PC-3 (cell line): ENCODE measurements at regions not wholly inside any gene's neighbourhood (a gene's known extent, or its start where the extent isn't known, plus 50 kb on each side); places are given as distances from the start of the nearest gene placed in this dataset.
A peak's percentile ranks its signal among the peaks of the same experiment; 100 is the strongest.

Source experiments
- ATAC-seq: fragments of 200-7000 bp; cut with Tn5 transposase; 2 replicates; pipeline ENCODE4 v1.9.1; 2020; ENCODE audit warnings: mild to moderate bottlenecking, moderate library complexity
- BruUV-seq: library from RNA; stranded (reverse); fragments of 400-500 nt; replicated peaks from 2 replicates; lab custom pipeline; 2021; lab: Mats Ljungman, UMichigan
- CTCF ChIA-PET: fragments of 300-600 bp; sonication (Branson Sonifier 250); formaldehyde crosslinking; loops from one replicate; lab custom pipeline; 2022; ENCODE audit warnings: antibody characterized with exemption; lab: Charles Lee
- POLR2A ChIA-PET: fragments of 300-600 bp; sonication (Branson Sonifier 250); formaldehyde crosslinking; loops from one replicate; lab custom pipeline; 2022; ENCODE audit warnings: antibody characterized with exemption; ENCODE audit not compliant: unreplicated experiment; lab: Charles Lee
- DNase-seq: peaks from one replicate; pipeline ENCODE4 v3.0.0-alpha.2; 2015
- H2AFZ ChIP-seq: fragments of 300-600 bp; sonication (generic); 2 replicates; pipeline ENCODE4 v1.6.0; 2016; ENCODE audit warnings: antibody characterized with exemption, low read length
- H3F3A ChIP-seq: fragments of 300-600 bp; sonication (generic); one replicate; pipeline ENCODE4 v1.6.0; 2017; ENCODE audit warnings: antibody characterized with exemption, low read length, control low read depth, mild to moderate bottlenecking; ENCODE audit not compliant: unreplicated experiment
- H3K27ac ChIP-seq: fragments of 300-600 bp; sonication (generic); 2 replicates; pipeline ENCODE4 v1.5.1; 2016; ENCODE audit warnings: mild to moderate bottlenecking, low read length
- H3K27me3 ChIP-seq: fragments of 300-600 bp; sonication (generic); 2 replicates; pipeline ENCODE4 v1.6.1; 2016; ENCODE audit warnings: low read length, mixed read lengths
- H3K36me3 ChIP-seq: fragments of 300-600 bp; sonication (generic); 2 replicates; pipeline ENCODE4 v1.6.1; 2016; ENCODE audit warnings: low read depth, mixed run types, low read length, mixed read lengths
- H3K4me1 ChIP-seq: fragments of 300-600 bp; sonication (generic); 2 replicates; pipeline ENCODE4 v1.5.1; 2016; ENCODE audit warnings: low read length; ENCODE audit not compliant: insufficient read depth
- H3K4me2 ChIP-seq: fragments of 300-600 bp; sonication (generic); 2 replicates; pipeline ENCODE4 v1.6.0; 2016; ENCODE audit warnings: low read length
- H3K4me3 ChIP-seq: fragments of 300-600 bp; sonication (generic); 2 replicates; pipeline ENCODE4 v1.5.1; 2016; ENCODE audit warnings: mild to moderate bottlenecking, low read length, mixed read lengths
- H3K79me2 ChIP-seq: fragments of 300-600 bp; sonication (generic); 2 replicates; pipeline ENCODE4 v1.6.1; 2017; ENCODE audit warnings: low read length, mixed read lengths
- H3K9ac ChIP-seq: fragments of 300-600 bp; sonication (generic); 2 replicates; pipeline ENCODE4 v1.6.0; 2016; ENCODE audit warnings: mild to moderate bottlenecking, low read length
- H3K9me2 ChIP-seq: fragments of 300-600 bp; sonication (generic); replicated peaks from 2 replicates; pipeline ENCODE4 v1.6.1; 2016; ENCODE audit warnings: mixed run types, low read length, mixed read lengths
- H3K9me3 ChIP-seq: fragments of 300-600 bp; sonication (generic); 2 replicates; pipeline ENCODE4 v1.6.1; 2016; ENCODE audit warnings: low read length, mixed read lengths
- H4K20me1 ChIP-seq: fragments of 300-600 bp; sonication (generic); 2 replicates; pipeline ENCODE4 v1.6.1; 2016; ENCODE audit warnings: low read length, mixed read lengths
- EZH2 ChIP-seq: fragments of 300-600 bp; sonication (generic); IDR thresholded peaks from one replicate; pipeline ENCODE4 v1.6.1; 2017; ENCODE audit warnings: antibody characterized with exemption, mild to moderate bottlenecking, low read length; ENCODE audit not compliant: unreplicated experiment
- EZH2phosphoT487 ChIP-seq: fragments of 300-600 bp; sonication (generic); IDR thresholded peaks from 2 replicates; pipeline ENCODE4 v1.6.1; 2018; ENCODE audit warnings: mild to moderate bottlenecking, antibody characterized with exemption, low read length, borderline replicate concordance
- intact Hi-C: fragments of 100-400 bp; cut with micrococcal nuclease; formaldehyde crosslinking; loops from 2 replicates; pipeline ENCODE4 v1.9.0; 2023
- TF ChIP-seq, protein P1 (sequence below): fragments of 300-600 bp; sonication (generic); conservative IDR thresholded peaks from 2 replicates; pipeline ENCODE4 v1.5.1; 2017; ENCODE audit warnings: antibody characterized with exemption, low read depth, mild to moderate bottlenecking, low read length

DNA sequence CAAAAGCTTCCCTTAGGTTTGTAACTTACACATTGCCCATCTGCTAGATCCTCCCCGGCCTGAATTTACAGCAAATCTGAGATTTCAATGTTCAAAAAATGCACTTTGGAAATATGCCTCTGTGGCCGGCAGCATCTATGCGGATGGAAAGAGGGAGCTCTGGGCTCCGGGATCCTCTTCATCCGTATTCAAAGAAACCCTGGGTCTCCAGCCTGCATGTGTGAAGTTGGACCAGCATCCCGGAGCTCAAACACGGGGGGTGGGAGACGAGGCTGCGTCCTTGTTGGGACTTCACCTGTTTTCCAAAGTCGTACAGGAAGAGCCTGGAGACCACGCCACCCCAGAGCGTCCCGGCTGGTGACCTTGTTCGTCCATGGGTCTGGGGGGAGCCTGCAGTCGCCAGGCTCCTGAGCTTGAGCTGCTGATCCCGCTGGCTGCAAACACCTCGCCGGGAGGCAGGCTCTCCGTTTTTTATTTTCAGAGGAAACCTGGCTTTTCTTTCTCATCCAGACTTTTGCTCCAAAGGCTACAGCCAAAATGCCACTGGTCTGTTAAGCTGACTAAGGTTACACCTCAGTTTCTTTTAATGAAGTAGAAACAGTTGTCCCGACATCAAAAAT is 77.4 kb downstream of the PTGR3 start:
- Histone ChIP-seq H3K4me1 (peaks cover 8% of the 10 kb centered on the region), H3K27me3 (peaks cover 28% of the 10 kb centered on the region), H3K9me2 (no peaks in the 10 kb centered on the region), H3K4me3 (peak overlapping the region; percentile 55), H3K4me2 (peak overlapping the region; percentile 72), H3K9ac (no peak overlapping the region), H3K27ac (no peak overlapping the region), H4K20me1 (no peaks in the 10 kb centered on the region), H2AFZ (peak overlapping the region; percentile 48), H3F3A (no peaks in the 10 kb centered on the region), H3K9me3 (no peaks in the 10 kb centered on the region), H3K36me3 (no peaks in the 10 kb centered on the region), H3K79me2 (no peaks in the 10 kb centered on the region)
- intact Hi-C loops = loop anchor here (5.0 kb wide), 1 partner anchor 346 kb away; no protein-coding TSS in a partner anchor
- ATAC-seq (peak; percentile 10; the same call in 1 of the 2 replicates), DNase-seq (no peak)
- CTCF ChIA-PET = no interaction called here
- no TSS peak for BruUV-seq
- POLR2A ChIA-PET = interaction anchor here (0.6 kb wide), 1 partner anchor 12 kb away, joined by 3 read pairs; no protein-coding TSS in a partner anchor
- TF ChIP-seq, protein P1, sequence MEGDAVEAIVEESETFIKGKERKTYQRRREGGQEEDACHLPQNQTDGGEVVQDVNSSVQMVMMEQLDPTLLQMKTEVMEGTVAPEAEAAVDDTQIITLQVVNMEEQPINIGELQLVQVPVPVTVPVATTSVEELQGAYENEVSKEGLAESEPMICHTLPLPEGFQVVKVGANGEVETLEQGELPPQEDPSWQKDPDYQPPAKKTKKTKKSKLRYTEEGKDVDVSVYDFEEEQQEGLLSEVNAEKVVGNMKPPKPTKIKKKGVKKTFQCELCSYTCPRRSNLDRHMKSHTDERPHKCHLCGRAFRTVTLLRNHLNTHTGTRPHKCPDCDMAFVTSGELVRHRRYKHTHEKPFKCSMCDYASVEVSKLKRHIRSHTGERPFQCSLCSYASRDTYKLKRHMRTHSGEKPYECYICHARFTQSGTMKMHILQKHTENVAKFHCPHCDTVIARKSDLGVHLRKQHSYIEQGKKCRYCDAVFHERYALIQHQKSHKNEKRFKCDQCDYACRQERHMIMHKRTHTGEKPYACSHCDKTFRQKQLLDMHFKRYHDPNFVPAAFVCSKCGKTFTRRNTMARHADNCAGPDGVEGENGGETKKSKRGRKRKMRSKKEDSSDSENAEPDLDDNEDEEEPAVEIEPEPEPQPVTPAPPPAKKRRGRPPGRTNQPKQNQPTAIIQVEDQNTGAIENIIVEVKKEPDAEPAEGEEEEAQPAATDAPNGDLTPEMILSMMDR = no peak
- no peak for TF ChIP-seq EZH2phosphoT487
- peak; percentile 63 for TF ChIP-seq EZH2

DNA sequence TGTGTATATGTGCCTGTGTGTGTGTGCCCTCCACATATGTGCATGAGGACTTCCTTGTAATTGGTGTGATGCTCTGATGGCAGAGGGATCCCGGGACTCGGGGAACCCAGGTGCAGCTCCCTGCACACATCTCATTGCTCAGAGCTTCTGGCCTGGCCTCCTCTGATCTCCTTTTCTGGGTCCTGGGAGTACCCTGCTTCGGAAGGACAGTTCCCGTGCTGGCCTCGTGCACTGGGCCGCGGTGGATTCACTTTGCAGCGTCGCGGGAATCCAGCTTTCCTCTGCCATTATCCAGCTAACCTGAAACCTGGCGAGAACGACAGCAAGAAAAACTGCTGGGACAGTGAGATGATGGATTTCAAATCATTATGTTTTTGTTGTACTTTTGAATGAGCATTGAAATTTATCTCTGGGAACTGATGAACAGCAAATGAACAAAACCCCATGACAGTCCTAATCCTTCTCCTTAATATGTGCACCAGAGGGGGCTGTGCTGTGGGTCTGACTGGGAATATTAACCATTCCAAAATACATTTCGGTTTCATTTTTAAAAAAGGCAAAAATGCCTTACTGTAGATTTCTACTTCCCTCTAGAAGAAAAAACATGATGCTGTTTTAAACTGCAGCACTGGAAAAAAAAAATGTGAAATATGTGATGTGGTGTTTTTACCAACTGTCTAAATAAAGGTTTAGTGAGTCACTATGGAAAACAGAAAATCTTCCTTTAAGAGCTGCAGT is 78.2 kb downstream of the PTGR3 start:
- no peaks in the 10 kb centered on the region for H4K20me1 ChIP-seq
- no peaks in the 10 kb centered on the region for H3F3A ChIP-seq
- no peak overlapping the region for H3K27ac ChIP-seq
- POLR2A ChIA-PET = interaction anchor here (0.6 kb wide), 1 partner anchor 13 kb away, joined by 3 read pairs; no protein-coding TSS in a partner anchor
- no peaks in the 10 kb centered on the region for H3K79me2 ChIP-seq
- CTCF ChIA-PET = no interaction called here
- H3K9me3 ChIP-seq = no peaks in the 10 kb centered on the region
- ATAC-seq = peak; percentile 16; the same call in 1 of the 2 replicates
- H3K9me2 ChIP-seq = no peaks in the 10 kb centered on the region
- peak overlapping the region; percentile 48; the same call in 1 of the 2 replicates for H2AFZ ChIP-seq
- peaks cover 8% of the 10 kb centered on the region for H3K4me1 ChIP-seq
- H3K9ac ChIP-seq = no peak overlapping the region
- peak; percentile 20 for DNase-seq
- H3K4me3 ChIP-seq = peak overlapping the region; percentile 55
- no TSS peak for BruUV-seq
- TF ChIP-seq EZH2 (no peak), EZH2phosphoT487 (no peak)
- TF ChIP-seq, protein P1 = peak; percentile 45; the same call in 1 of the 2 replicates
- intact Hi-C loops = loop anchor here (5.0 kb wide), 1 partner anchor 347 kb away; no protein-coding TSS in a partner anchor
- no peaks in the 10 kb centered on the region for H3K36me3 ChIP-seq
- H3K27me3 ChIP-seq = peaks cover 28% of the 10 kb centered on the region
- peak overlapping the region; percentile 72 for H3K4me2 ChIP-seq
